ENCODE measurements at regions not wholly inside any gene's neighbourhood (a gene's known extent, or its start where the extent isn't known, plus 50 kb on each side); places are given as distances from the start of the nearest gene placed in this dataset.

DNA sequence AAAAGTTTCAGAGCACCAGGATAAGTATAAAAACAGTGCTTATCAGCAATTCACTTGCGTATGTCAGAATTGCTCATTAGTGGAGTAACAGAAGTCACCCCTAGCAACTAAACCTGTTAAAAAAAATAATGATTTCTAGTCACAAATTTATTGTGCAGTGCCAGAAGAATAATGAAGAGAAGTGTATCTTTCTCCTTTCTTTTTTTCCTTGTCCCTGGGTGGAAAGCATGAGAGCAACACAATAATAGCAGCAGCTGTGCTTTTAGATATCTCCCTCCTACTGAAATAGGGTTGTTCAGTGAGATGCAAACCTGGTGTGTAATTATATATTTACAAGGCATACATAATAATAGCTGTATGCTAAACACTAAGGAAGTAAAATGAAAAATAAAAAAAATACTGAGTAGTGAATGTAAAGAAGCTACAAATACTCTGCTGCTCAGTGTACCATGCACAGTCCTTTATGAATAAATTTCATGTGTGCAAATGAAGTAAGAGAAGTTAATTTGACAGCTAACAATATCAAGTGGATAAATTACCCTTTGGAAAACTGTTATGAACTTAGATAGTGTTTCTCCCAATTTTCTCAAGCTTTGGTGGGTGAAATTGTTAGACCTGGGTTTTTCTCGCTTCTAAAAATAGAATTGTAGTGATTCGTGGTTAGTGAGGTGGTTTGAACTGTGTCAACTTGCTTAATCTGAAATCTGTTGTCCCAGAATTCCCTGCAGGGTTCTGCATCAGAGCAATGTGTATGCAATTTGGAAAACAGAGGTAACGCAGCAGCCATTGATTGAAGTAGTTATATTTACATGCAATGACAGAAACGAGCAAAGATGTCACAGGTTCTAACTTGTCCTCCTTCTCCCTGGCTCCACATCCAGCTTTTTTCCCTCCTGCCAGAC lies 125.7 kb upstream of the NDST3 start:
- TF ChIP-seq RCOR1 (IDR thresholded peaks at IDR 0.05; ENCODE audit: low read length), result no peak
- no peak for TF ChIP-seq EP300 (IDR thresholded peaks at IDR 0.05; ENCODE audit: borderline replicate concordance in 1 of 2, low read depth in 1 of 2, low read length in 1 of 2)
- TF ChIP-seq, protein P1, sequence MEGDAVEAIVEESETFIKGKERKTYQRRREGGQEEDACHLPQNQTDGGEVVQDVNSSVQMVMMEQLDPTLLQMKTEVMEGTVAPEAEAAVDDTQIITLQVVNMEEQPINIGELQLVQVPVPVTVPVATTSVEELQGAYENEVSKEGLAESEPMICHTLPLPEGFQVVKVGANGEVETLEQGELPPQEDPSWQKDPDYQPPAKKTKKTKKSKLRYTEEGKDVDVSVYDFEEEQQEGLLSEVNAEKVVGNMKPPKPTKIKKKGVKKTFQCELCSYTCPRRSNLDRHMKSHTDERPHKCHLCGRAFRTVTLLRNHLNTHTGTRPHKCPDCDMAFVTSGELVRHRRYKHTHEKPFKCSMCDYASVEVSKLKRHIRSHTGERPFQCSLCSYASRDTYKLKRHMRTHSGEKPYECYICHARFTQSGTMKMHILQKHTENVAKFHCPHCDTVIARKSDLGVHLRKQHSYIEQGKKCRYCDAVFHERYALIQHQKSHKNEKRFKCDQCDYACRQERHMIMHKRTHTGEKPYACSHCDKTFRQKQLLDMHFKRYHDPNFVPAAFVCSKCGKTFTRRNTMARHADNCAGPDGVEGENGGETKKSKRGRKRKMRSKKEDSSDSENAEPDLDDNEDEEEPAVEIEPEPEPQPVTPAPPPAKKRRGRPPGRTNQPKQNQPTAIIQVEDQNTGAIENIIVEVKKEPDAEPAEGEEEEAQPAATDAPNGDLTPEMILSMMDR (IDR thresholded peaks at IDR 0.05), result no peak
- TF ChIP-seq, protein P2, sequence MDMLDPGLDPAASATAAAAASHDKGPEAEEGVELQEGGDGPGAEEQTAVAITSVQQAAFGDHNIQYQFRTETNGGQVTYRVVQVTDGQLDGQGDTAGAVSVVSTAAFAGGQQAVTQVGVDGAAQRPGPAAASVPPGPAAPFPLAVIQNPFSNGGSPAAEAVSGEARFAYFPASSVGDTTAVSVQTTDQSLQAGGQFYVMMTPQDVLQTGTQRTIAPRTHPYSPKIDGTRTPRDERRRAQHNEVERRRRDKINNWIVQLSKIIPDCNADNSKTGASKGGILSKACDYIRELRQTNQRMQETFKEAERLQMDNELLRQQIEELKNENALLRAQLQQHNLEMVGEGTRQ (IDR thresholded peaks at IDR 0.05; ENCODE audit: borderline replicate concordance, low read depth, low read length), result no peak
- TF ChIP-seq EZH2phosphoT487 (IDR thresholded peaks at IDR 0.05; ENCODE audit: borderline replicate concordance, low read depth), result no peak
- TF ChIP-seq RXRA (IDR thresholded peaks at IDR 0.05; ENCODE audit: borderline replicate concordance, low read depth), result no peak
- TF ChIP-seq, protein P3, sequence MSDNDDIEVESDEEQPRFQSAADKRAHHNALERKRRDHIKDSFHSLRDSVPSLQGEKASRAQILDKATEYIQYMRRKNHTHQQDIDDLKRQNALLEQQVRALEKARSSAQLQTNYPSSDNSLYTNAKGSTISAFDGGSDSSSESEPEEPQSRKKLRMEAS (IDR thresholded peaks at IDR 0.05; ENCODE audit: low read depth), result no peak
- TF ChIP-seq, protein P4, sequence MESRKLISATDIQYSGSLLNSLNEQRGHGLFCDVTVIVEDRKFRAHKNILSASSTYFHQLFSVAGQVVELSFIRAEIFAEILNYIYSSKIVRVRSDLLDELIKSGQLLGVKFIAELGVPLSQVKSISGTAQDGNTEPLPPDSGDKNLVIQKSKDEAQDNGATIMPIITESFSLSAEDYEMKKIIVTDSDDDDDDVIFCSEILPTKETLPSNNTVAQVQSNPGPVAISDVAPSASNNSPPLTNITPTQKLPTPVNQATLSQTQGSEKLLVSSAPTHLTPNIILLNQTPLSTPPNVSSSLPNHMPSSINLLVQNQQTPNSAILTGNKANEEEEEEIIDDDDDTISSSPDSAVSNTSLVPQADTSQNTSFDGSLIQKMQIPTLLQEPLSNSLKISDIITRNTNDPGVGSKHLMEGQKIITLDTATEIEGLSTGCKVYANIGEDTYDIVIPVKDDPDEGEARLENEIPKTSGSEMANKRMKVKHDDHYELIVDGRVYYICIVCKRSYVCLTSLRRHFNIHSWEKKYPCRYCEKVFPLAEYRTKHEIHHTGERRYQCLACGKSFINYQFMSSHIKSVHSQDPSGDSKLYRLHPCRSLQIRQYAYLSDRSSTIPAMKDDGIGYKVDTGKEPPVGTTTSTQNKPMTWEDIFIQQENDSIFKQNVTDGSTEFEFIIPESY (IDR thresholded peaks at IDR 0.05; ENCODE audit: borderline replicate concordance, low read depth), result no peak

All from SK-N-SH (cell line).